Activated naive CD8-positive, alpha-beta T cell treated with anti-CD3 and anti-CD28 coated beads, Interleukin-2, amount 50 U/mL, for 24 hours (primary cell): ENCODE measurements at regions not wholly inside any gene's neighbourhood (a gene's known extent, or its start where the extent isn't known, plus 50 kb on each side); places are given as distances from the start of the nearest gene placed in this dataset.
"Not testable (repeated sequence)": the region's sequence is repeated elsewhere in the genome, so short reads cannot be mapped to it uniquely, and the experiment has no call there.

Source experiments
- ATAC-seq: fragments of 150-1000 bp; cut with Tn5 transposase; one replicate; pipeline ENCODE4 v1.10.0; 2021
- DNase-seq: peaks from one replicate; pipeline ENCODE4 v3.0.0; 2021
- H3K27ac Mint-ChIP-seq: one replicate; pipeline ENCODE4 v1.8.0; 2021; ENCODE audit warnings: mild to moderate bottlenecking, mixed read lengths
- H3K27me3 Mint-ChIP-seq: one replicate; pipeline ENCODE4 v1.8.0; 2021; ENCODE audit warnings: mixed read lengths
- H3K36me3 Mint-ChIP-seq: one replicate; pipeline ENCODE4 v1.8.0; 2021; ENCODE audit warnings: low read depth, mixed read lengths
- H3K4me1 Mint-ChIP-seq: one replicate; pipeline ENCODE4 v1.8.0; 2021; ENCODE audit warnings: mixed read lengths
- H3K4me3 Mint-ChIP-seq: one replicate; pipeline ENCODE4 v1.8.0; 2021; ENCODE audit warnings: mild to moderate bottlenecking, moderate library complexity, mixed read lengths
- H3K9me3 Mint-ChIP-seq: one replicate; pipeline ENCODE4 v1.8.0; 2021; ENCODE audit warnings: mixed read lengths

DNA sequence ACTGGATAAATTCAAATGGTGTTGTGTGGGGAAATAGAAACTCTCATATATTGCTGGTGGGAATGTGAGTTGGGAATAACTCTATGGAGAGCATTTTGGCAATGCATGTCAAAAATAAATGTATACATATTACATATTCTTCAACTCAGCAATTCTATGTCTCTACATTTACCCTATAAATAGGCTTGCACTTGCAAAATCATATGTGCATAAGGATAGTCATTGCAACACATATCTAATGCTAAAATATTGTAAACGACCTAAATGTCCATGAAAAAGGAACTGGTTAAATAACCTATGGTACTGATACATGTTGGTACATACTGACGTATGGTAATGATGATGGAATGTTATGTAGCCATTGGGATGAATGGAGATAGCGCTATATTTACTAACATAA lies 94.5 kb upstream of the CHD1 start:
- Mint-ChIP-seq H3K27me3 (no peaks in the 10 kb centered on the region), H3K9me3 (no peaks in the 10 kb centered on the region), H3K27ac (no peak overlapping the region), H3K36me3 (no peaks in the 10 kb centered on the region), H3K4me3 (no peak overlapping the region), H3K4me1 (peaks cover 27% of the 10 kb centered on the region)
- DNase-seq = no peak
- no peak for ATAC-seq

DNA sequence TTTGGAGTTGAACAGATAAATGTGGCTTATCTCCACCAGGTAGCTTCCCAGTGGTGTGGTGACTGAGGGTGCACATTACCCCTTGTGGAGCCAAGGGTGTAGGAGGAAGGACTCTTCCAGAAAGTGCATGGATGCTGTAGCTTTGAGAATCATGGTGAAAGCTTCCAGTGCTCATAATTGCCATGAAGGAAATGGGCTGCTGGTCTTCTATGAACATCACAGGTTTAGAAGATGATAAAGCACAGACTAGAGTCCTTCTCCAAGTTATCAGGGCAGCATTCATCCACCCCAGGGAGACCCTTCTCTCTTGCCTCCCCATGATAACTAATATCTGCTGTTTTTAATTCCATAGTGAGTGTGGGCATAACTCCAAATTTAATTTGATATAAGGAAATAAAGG lies 93.4 kb upstream of the CHD1 start:
- no peak for ATAC-seq
- Mint-ChIP-seq H3K27ac (no peak overlapping the region), H3K4me3 (no peak overlapping the region), H3K9me3 (no peaks in the 10 kb centered on the region), H3K36me3 (no peaks in the 10 kb centered on the region), H3K4me1 (peaks cover 16% of the 10 kb centered on the region), H3K27me3 (no peaks in the 10 kb centered on the region)
- no peak for DNase-seq

DNA sequence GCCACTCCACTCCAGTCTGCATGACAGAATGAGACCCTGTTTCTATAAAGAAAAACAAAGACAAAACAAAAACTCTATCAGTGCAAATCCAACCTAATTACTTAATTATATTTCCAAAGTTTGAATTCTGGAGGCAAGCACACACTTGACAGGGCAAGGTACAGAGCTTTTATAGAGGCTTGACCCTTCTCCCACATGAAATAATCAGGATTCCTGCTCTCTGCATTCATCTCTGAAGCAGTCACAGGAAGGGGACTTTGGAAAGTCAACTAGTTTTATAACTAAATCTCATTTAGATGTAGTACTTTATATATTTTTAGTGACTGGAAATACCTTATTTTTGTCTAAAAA lies 91.9 kb upstream of the CHD1 start:
- H3K36me3 Mint-ChIP-seq = no peaks in the 10 kb centered on the region
- no peak for ATAC-seq
- no peak overlapping the region for H3K4me3 Mint-ChIP-seq
- H3K4me1 Mint-ChIP-seq = peaks cover 4% of the 10 kb centered on the region
- H3K27me3 Mint-ChIP-seq = no peaks in the 10 kb centered on the region
- H3K9me3 Mint-ChIP-seq = no peaks in the 10 kb centered on the region
- no peak for DNase-seq
- H3K27ac Mint-ChIP-seq = no peak overlapping the region

DNA sequence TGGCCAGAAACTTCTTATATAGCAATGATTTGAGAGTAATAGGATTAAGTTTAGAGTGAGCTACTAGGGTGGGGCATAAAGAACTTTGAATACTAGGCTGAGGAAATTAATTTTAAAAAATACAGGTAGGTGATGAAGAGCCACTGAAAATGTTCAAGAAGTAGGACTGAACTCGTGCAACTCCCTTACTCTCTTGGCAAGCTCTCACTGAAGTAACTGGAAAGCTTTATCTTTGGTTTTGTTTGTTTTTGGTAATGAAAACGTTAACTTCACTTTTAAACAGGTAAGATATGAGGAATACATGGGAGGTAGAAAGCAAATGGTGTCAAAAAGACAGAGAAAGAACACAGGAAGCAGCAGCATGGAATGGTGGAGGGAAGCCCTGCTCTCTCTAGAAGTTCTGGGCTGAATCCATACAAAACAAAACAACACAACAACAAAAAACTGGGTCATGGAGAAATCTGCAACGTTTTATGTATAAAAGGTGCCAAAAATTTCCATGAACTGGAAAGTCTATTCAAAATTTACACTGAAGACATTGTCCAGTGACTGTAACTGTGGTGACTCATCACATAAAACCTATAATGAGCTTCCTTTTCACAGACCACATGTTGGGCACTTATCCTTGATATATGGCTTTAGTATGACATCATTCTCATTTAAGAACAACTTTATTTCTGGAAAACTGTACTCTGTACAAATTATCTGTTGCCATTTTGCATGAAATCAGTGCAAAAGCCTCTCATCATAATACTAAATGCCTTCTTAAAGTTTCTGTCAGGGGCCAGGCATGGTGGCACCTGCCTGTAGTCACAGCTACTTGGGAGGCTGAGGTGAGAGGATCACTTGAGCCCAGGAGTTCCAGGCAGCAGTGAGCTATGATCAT lies 91.2 kb upstream of the CHD1 start:
- Mint-ChIP-seq H3K27ac (no peak overlapping the region), H3K4me3 (no peak overlapping the region), H3K4me1 (peaks cover 4% of the 10 kb centered on the region), H3K36me3 (no peaks in the 10 kb centered on the region), H3K27me3 (no peaks in the 10 kb centered on the region), H3K9me3 (no peaks in the 10 kb centered on the region)
- no peak for DNase-seq
- ATAC-seq = no peak

DNA sequence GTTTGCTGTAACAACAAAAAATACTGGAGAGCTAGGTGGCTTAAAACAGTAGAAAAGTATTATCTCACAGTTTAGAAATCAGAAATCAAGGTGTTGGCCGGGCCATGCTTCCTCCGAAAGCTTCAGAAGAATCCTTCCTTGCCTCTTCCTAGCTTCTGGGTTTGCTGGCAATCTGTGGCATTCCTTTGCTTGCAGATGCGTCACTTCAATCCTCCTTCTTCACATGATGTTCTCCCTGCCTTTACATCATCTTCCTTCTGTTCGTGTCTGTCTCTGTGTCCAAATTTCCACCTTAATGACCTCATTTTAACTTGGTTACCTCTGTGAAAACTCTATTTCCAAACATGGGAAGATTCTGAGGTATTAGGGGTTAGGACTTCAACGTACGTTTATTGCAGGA lies 90.4 kb upstream of the CHD1 start:
- no peaks in the 10 kb centered on the region for H3K36me3 Mint-ChIP-seq
- no peak overlapping the region for H3K4me3 Mint-ChIP-seq
- no peak overlapping the region for H3K27ac Mint-ChIP-seq
- DNase-seq = no peak
- no peaks in the 10 kb centered on the region for H3K9me3 Mint-ChIP-seq
- H3K4me1 Mint-ChIP-seq = peaks cover 4% of the 10 kb centered on the region
- no peaks in the 10 kb centered on the region for H3K27me3 Mint-ChIP-seq
- ATAC-seq = no peak

DNA sequence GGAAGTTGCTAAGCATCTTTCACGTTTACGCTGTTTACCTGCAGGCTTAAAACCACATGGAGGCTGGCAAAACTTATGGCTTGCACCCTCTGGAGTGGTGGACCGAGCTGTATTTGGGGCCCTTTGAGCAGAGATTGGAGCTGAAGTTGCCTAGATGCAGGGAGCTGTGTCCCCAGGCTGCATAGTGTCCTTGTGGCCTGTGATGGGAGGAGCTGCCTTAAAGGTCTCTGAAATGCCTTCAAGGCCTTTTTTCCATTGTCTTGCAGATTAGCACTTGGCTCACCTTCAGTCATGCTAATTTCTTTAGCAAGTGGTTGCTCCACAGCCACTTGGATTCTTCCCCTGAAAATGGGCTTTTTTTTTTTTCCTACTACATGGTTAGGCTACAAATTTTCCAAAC lies 81.5 kb upstream of the CHD1 start:
- H3K4me1 Mint-ChIP-seq = peaks cover 6% of the 10 kb centered on the region
- H3K4me3 Mint-ChIP-seq = no peak overlapping the region
- H3K27ac Mint-ChIP-seq = no peak overlapping the region
- H3K27me3 Mint-ChIP-seq = no peaks in the 10 kb centered on the region
- H3K9me3 Mint-ChIP-seq = no peaks in the 10 kb centered on the region
- H3K36me3 Mint-ChIP-seq = no peaks in the 10 kb centered on the region
- ATAC-seq (no peak), DNase-seq (no peak)

DNA sequence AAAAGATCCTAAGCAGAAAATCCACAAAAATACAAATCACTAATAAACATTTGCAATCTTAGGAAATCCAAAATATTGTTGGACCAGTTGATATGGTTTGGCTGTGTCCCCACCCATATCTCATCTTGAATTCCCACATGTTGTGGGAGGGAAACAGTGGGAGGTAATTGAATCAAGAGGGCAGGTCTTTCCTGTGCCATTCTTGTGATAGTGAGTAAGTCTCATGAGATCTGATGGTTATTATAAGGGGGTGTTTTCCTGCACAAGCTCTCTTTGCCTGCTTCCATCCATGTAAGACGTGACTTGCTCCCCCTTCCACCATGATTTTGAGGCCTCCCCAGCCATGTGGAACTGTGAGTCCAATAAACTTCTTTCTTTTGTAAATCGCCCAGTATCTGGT lies 79.2 kb upstream of the CHD1 start:
- H3K9me3 Mint-ChIP-seq, DNase-seq: not testable (repeated sequence)

DNA sequence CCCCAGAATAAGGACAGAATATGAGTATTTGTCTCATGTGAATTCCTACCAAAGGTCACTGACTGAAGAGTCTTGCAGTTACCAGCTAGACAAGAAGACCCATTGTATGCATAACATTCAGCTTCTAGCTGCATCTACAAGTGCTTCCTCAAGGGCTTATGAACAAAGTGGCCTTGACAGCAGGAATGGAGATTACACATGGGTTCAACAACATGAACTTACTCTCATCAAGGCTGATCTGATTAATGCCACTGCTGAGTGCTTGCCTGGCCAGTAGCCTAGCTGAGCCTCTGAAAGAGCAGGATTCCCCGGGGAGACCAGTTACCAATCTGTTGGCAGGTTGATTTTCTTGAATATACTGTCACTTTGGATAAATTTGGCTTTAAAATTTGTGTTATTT lies 76.7 kb upstream of the CHD1 start:
- DNase-seq = no peak
- Mint-ChIP-seq H3K4me3 (no peak overlapping the region), H3K4me1 (peaks cover 20% of the 10 kb centered on the region), H3K27ac (no peak overlapping the region), H3K9me3 (peaks cover 5% of the 10 kb centered on the region), H3K27me3 (no peaks in the 10 kb centered on the region), H3K36me3 (no peaks in the 10 kb centered on the region)
- ATAC-seq = no peak

More for the DNA sequence above, 79.2 kb upstream of the CHD1 start:
- not testable (repeated sequence) for H3K27ac Mint-ChIP-seq, H3K27me3 Mint-ChIP-seq, H3K36me3 Mint-ChIP-seq, H3K4me3 Mint-ChIP-seq, ATAC-seq
- H3K4me1 Mint-ChIP-seq = peaks cover 18% of the 10 kb centered on the region

DNA sequence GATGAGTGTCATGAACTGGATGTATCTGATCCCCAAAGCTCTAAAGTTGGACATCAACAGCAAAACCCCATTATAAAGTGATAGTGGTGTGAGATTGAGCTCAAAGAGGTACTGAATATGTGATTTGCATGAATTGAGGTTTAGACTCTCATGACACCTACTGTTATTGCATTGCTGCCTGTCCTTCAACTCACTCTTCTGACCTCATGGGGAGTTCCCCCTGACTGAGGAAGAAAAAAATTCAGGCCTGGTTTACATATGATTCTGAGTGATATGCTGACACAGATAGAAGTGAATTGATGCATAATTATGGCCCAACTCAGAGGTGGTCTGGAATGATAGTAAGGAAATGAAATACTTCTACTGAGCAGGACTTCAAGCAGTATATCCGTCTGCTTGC lies 76.2 kb upstream of the CHD1 start:
- no peaks in the 10 kb centered on the region for H3K36me3 Mint-ChIP-seq
- no peak overlapping the region for H3K27ac Mint-ChIP-seq
- peaks cover 5% of the 10 kb centered on the region for H3K9me3 Mint-ChIP-seq
- ATAC-seq (peak; percentile 100), DNase-seq (peak; percentile 6)
- H3K4me1 Mint-ChIP-seq = peaks cover 20% of the 10 kb centered on the region
- no peaks in the 10 kb centered on the region for H3K27me3 Mint-ChIP-seq
- H3K4me3 Mint-ChIP-seq = no peak overlapping the region

DNA sequence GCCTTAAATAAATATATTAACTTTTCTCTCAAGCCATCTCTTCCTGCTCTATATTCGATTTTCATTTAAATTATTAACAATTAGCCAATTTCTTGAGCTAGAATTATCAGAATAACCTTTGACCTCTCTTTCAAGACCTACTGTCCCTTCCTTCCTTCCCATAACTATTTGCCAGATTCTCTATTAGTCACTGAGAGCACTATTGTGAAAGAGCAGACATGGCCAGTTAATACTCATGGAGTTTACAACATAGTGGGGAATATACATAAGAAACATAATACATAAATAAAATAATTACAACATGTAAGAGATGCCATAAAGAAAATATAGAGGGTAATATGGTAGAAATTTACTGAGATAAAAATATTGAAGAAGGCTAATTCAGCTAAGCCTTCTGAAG lies 72.1 kb upstream of the CHD1 start:
- ATAC-seq (no peak), DNase-seq (no peak)
- Mint-ChIP-seq H3K36me3 (no peaks in the 10 kb centered on the region), H3K27me3 (no peaks in the 10 kb centered on the region), H3K9me3 (peaks cover 5% of the 10 kb centered on the region), H3K27ac (no peak overlapping the region), H3K4me3 (no peak overlapping the region), H3K4me1 (peaks cover 20% of the 10 kb centered on the region)

DNA sequence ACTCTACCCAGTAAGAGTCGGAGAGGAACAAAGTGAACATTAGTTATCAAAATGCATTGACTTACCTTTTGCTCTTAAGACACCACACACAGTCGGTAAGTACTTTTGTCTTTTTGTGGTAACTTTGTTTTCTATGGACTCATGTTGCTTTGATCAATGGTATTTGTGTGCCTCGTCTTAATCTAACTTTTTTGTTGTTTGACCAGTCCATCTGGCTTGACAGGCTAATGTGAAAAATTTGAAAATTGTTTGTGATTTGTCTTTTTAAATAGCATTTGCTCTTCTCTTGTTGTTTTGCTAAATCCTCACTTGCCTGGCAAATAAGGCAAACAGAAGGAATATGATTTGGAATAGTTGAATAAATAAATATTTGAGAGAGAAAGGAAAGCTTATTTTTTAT lies 71.4 kb upstream of the CHD1 start:
- DNase-seq = no peak
- ATAC-seq = no peak
- H3K36me3 Mint-ChIP-seq = no peaks in the 10 kb centered on the region
- no peaks in the 10 kb centered on the region for H3K27me3 Mint-ChIP-seq
- peaks cover 13% of the 10 kb centered on the region for H3K4me1 Mint-ChIP-seq
- no peak overlapping the region for H3K4me3 Mint-ChIP-seq
- peaks cover 5% of the 10 kb centered on the region for H3K9me3 Mint-ChIP-seq
- H3K27ac Mint-ChIP-seq = no peak overlapping the region

DNA sequence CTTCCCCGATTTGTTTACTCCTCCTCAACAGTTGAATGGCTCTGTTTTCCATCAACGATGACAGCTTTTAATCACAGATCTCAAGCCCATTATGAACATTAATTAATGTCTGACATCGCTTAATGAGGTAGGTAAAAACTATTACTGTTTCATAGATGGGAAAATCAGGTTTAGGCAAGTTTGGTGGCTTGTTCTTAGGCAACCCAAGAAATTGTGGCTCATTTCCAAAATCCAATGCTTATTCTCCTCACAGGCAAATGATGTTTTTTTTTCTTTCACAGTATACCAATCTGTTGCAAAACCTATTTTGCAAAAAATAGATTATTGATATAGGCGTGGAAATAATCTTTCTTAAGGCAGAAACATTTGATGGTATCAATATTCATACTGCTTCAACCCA lies 70.8 kb upstream of the CHD1 start:
- no peak for DNase-seq
- peaks cover 7% of the 10 kb centered on the region for H3K4me1 Mint-ChIP-seq
- no peak for ATAC-seq
- H3K36me3 Mint-ChIP-seq = no peaks in the 10 kb centered on the region
- peaks cover 5% of the 10 kb centered on the region for H3K9me3 Mint-ChIP-seq
- H3K27ac Mint-ChIP-seq = no peak overlapping the region
- H3K4me3 Mint-ChIP-seq = no peak overlapping the region
- H3K27me3 Mint-ChIP-seq = no peaks in the 10 kb centered on the region

DNA sequence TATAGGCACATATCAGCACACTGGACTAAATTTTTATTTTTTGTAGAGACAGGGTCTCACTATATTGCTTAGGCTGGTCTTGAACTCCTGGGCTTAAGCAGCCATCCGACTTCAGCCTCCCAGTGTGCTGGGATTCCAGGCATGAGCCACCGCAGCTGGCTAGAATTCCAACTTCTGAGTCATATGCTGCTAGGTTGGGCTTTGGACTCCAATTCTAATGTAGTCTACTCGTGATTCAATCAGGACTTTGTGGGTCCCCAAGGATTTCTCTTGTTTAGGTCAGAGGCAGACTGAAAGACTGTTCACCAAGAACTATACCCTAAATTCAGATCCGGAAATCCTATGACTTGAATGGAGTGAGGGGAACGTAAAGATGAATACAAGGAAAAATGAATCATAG lies 68.2 kb upstream of the CHD1 start:
- DNase-seq (no peak), ATAC-seq (no peak)
- H3K4me3 Mint-ChIP-seq = no peak overlapping the region
- no peak overlapping the region for H3K27ac Mint-ChIP-seq
- H3K27me3 Mint-ChIP-seq = no peaks in the 10 kb centered on the region
- H3K36me3 Mint-ChIP-seq = no peaks in the 10 kb centered on the region
- peaks cover 5% of the 10 kb centered on the region for H3K4me1 Mint-ChIP-seq
- no peaks in the 10 kb centered on the region for H3K9me3 Mint-ChIP-seq

DNA sequence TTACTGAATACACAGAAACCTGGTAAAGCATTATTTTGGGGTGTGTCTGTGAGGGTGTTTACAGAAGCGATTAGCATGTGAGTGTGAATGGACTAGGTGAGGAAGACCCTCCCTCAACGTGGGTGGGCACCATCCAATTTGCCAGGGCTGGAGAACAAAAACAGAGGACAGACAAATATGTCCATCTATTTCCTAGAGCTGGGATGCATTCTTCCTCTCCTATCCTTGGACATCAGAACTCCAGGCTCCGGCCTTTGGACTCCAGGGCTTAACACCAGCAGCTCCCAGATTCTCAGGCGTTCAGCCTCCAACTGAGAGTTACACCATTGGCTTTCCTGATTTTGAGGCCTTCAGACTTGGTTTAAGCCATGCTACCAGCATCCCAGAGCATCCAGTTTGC lies 65.8 kb upstream of the CHD1 start:
- DNase-seq = no peak
- no peaks in the 10 kb centered on the region for H3K27me3 Mint-ChIP-seq
- no peak overlapping the region for H3K27ac Mint-ChIP-seq
- peaks cover 7% of the 10 kb centered on the region for H3K4me1 Mint-ChIP-seq
- ATAC-seq = no peak
- no peaks in the 10 kb centered on the region for H3K36me3 Mint-ChIP-seq
- no peaks in the 10 kb centered on the region for H3K9me3 Mint-ChIP-seq
- H3K4me3 Mint-ChIP-seq = no peak overlapping the region

DNA sequence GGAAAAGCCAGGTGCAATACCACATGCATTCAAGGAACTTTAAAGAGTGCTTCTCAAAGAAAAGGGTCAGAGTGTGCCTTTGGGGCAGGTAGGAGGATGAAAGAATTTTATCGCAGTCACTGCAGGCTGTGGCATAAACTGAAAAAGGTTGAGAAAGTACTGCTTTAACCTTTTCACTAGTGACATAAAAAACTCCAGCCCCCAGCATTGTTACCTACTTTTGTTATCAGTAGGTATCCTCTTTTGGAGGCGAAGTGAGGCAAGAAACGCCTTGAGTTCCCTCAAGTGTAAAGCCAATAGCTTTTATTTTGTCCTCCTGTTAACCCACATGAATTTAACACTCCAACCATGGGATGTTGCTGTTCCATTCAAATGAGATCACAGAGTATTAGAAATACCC lies 64.7 kb upstream of the CHD1 start:
- Mint-ChIP-seq H3K27me3 (no peaks in the 10 kb centered on the region), H3K27ac (no peak overlapping the region), H3K36me3 (no peaks in the 10 kb centered on the region), H3K9me3 (no peaks in the 10 kb centered on the region), H3K4me3 (no peak overlapping the region), H3K4me1 (peaks cover 10% of the 10 kb centered on the region)
- DNase-seq (no peak), ATAC-seq (no peak)

DNA sequence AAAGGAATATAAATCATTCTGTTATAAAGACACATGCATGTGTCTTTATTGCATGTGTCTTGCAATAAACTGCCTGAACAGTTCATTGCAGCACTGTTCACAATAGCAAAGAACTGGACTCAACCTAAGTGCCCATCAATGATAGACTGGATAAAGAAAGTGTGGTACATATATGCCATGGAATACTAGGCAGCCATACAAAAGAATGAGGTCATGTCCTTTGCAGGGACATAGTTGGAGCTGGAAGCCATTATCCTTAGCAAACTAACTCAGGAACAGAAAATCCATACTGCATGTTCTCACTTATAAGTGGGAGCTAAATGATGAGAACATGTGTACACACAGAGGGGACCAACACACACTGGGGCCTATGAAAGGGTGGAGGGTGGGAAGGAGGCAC lies 63.7 kb upstream of the CHD1 start:
- H3K4me1 Mint-ChIP-seq = peaks cover 10% of the 10 kb centered on the region
- no peaks in the 10 kb centered on the region for H3K27me3 Mint-ChIP-seq
- no peak overlapping the region for H3K27ac Mint-ChIP-seq
- H3K4me3 Mint-ChIP-seq = no peak overlapping the region
- DNase-seq (no peak), ATAC-seq (no peak)
- H3K36me3 Mint-ChIP-seq = no peaks in the 10 kb centered on the region
- H3K9me3 Mint-ChIP-seq = no peaks in the 10 kb centered on the region
